GM12892 (cell line): ENCODE measurements at regions not wholly inside any gene's neighbourhood (a gene's known extent, or its start where the extent isn't known, plus 50 kb on each side); places are given as distances from the start of the nearest gene placed in this dataset.

Source experiments
- POLR2A ChIP-seq: IDR thresholded peaks from 2 replicates; pipeline ENCODE4 v1.6.1; 2011; ENCODE audit warnings: low read depth, low read length, control low read depth
- POLR2AphosphoS5 ChIP-seq: IDR thresholded peaks from 2 replicates; pipeline ENCODE4 v1.6.1; 2011; ENCODE audit warnings: low read depth, low read length, control low read depth
- TAF1 ChIP-seq: IDR thresholded peaks from 2 replicates; pipeline ENCODE4 v1.6.1; 2011; ENCODE audit warnings: low read depth, mild to moderate bottlenecking, control low read depth, low read length, borderline replicate concordance

DNA sequence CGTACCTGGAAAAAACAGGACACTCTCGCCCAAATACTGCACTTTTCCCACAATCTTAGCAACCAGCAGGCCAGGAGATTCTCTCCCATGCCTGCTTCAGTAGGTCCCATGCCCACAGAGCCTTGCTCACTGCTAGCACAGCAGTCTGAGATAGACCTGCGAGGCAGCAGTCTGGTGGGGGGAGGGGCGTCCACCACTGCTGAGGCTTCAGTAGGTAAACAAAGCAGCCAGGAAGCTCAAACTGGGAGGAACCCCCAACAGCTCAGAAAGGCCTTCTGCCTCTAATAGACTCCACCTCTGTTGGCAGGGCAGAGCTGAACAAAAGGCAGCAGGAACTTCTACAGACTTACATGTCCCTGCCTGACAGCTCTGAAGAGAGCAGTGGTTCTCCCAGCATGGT, 1202.8 kb upstream of the ACVR2A start:
- TF ChIP-seq POLR2A, result no peak
- TF ChIP-seq POLR2AphosphoS5, result no peak
- no peak for TF ChIP-seq TAF1
